Ecto neural progenitor cell (in vitro differentiated cells): ENCODE measurements at regions not wholly inside any gene's neighbourhood (a gene's known extent, or its start where the extent isn't known, plus 50 kb on each side); places are given as distances from the start of the nearest gene placed in this dataset.
"Not testable (repeated sequence)": the region's sequence is repeated elsewhere in the genome, so short reads cannot be mapped to it uniquely, and the experiment has no call there.

Experiments used
- DNase-seq: peaks from one replicate; pipeline ENCODE4 v3.0.0-alpha.2; 2018; ENCODE audit warnings: low spot score

- no peak for DNase-seq
Observed at GRCh38 chr13:67934617-67935330, 704.6 kb upstream of the PCDH9 start.

DNA sequence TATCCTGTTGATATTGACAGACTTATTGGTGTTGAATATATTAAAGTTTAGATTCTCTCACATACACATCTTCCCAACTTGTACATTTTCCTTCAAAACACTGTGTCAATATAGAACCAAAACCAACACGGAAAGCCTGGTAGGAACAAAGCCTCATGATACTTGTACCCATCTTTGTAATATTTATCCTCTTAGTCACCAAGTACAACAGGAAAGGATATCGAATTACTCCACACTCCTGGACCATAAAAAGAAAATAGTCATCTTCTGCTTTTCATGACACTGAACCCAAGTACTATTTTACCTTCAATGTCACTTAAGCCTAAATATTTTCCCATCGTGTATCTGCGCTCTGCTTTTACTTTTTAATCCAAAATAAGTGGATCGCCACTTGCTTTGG is 702.9 kb upstream of the PCDH9 start:
- no peak for DNase-seq

DNA sequence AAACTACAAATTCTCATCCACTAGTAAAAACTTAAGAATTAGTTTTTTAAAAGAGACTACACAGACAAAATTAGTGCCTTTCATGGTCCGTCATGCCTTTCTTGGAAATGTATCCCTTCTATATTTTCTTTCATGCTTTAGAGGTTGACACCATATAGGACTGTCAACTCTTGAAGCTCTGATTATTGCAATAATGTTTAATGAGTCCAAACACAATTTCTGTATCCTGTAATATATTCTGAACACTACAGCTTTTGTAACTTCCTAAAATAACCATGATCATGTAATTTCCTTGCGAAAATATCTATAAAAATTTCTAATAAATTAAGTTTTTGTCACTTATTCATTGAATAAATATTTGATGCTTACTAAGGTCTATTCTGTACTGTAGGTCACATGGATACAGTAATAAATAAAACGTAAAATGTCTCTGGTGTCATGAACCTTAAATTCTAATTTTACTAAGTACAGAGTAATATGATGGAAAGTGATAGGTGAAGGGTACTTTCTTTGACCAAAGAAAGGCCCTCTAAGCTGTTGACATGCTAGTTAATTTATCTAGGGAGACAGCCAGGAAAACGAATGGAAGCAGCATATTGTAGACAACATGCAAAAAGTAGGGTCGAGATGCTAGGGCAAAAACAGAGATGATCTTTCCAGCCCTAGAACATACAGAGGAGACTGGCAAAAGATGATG is 687.3 kb upstream of the PCDH9 start:
- no peak for DNase-seq

DNA sequence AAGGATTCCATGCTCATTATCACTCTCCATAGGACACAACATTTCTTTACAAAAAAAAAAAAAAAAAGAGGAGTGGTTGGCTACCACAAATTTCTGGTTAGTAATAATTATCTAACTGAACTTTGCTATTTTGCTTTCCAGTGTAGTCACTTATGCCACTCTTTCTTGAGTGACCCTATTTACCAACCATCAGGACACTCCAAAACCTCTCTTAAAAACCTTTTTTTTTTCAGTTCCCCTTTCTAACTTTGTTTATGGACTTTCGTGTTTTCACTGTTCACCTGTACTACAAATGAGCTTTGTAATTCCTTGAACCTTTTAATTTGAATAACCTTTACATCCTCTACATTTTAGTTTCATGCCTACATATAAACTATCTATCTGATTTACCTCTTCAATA is 686.5 kb upstream of the PCDH9 start:
- DNase-seq, result no peak

- DNase-seq, result no peak
Observed at GRCh38 chr13:67914535-67914934, 684.4 kb upstream of the PCDH9 start.

DNA sequence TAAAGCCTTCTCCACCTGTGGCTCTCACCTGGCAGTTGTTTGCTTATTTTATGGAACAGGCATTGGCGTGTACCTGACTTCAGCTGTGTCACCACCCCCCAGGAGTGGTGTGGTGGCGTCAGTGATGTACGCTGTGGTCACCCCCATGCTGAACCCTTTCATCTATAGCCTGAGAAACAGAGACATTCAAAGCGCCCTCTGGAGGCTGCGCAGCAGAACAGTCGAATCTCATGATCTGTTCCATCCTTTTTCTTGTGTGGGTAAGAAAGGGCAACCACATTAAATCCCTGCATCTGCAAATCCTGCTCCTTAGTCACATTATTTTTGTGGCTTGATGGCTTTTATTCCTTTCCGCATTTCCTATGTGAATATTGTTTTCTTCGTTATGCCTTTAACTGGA is 672.8 kb upstream of the PCDH9 start:
- not testable (repeated sequence) for DNase-seq

- DNase-seq, result no peak
Observed at GRCh38 chr13:67880916-67881315, 650.8 kb upstream of the PCDH9 start.

DNA sequence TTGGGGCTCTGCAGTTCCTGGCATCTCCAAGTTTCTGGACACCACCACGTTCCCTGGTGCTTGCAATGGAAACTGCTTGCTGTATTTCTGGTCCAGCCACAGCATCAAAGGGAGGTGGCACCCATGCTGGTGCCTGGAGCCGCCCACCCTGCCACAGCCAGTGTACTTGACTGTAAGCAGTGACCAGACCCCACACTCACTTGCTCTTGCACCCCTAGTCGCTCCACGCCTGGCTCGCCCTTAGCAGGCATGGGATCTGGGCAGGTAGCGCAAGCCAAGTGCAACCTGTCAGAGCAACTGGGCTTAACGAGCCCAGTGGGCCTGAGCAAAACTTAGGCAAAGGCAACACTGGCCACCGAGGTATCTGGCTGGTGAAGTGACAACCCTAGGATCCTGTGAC is 648.2 kb upstream of the PCDH9 start:
- DNase-seq, result no peak

- DNase-seq, result no peak
Observed at GRCh38 chr13:67877031-67877430, 646.9 kb upstream of the PCDH9 start.

GRCh38 chr13:67867206-67867605 is 637.1 kb upstream of the PCDH9 start:
- no peak for DNase-seq

DNA sequence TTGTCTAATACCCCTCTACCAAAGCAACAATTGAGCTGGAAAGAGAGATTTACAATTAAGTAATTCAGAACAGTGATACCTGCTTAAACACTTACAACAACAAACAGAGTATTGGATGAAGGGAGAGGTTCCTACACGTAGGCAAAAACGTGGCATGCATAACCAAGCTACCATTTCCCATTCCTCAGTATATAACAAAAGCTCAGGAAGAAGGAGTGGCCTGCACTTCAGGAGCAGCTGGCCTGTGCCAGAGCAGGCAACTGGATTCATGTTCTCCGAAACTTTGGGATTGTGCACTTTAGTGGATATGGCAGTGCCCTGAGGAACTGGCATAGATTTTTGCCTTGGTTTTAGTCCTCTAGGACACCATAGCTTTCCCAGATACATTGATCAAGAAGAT is 630.2 kb upstream of the PCDH9 start:
- DNase-seq, result no peak

DNA sequence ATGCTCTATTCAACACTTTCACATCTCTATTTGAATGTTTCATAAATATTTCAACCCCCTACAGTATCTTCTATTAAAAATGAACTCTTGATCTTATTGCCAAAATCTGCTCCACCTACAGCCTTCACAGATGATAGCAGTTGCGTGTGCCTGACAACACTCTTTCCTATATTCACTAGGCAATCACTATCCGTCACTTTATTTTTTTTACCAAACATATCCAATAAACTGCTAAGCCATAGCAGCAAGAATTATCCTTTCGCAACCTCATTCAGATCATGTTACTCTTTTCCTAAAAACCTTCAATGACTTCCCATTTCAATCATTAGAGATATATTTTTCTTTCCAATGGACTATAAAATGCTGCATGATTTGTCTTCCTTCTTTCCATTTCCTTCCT is 629.8 kb upstream of the PCDH9 start:
- no peak for DNase-seq

GRCh38 chr13:67857581-67858310 is 627.6 kb upstream of the PCDH9 start:
- no peak for DNase-seq

- DNase-seq, result no peak
Observed at GRCh38 chr13:67856955-67857354, 626.8 kb upstream of the PCDH9 start.

- no peak for DNase-seq
Observed at GRCh38 chr13:67855741-67856238, 625.7 kb upstream of the PCDH9 start.

DNA sequence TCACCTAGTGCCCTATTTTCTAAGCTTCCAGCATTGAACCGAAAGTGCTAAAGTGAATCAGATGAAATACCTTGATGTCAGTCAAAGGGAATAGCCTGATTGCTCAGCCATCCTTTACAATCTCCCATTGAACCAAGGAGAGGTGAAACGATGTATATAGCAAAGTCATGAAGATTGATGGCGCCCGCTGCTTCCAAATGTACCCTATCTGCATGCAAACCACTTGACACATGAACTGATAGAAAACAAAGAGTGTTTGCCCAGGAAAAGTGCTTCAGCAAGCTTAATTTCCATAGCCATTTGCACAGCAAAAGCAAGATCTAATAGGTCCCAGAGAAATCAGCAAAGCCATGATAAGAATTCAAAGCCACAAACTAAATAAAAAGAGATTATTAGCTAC is 624.9 kb upstream of the PCDH9 start:
- DNase-seq, result no peak

DNA sequence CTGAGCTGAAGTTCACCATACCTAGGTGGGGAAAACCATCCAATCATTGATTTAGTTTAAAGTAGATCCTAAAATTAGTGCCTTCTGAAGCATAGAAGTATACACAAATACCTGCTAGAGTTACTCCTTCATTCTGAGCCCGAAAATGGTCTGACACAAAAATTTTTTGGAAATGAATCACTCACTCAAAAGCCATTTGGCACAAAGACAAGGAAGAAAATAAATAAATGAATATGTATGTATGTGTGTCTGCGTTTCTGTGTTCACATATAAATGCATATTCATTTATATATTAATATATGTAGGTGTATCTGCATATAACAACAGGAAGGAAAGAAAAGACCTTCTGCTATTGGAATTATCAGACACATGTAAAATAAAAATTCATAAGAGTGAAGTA is 614.4 kb upstream of the PCDH9 start:
- no peak for DNase-seq

GRCh38 chr13:67841071-67841470 is 610.9 kb upstream of the PCDH9 start:
- DNase-seq, result no peak

DNA sequence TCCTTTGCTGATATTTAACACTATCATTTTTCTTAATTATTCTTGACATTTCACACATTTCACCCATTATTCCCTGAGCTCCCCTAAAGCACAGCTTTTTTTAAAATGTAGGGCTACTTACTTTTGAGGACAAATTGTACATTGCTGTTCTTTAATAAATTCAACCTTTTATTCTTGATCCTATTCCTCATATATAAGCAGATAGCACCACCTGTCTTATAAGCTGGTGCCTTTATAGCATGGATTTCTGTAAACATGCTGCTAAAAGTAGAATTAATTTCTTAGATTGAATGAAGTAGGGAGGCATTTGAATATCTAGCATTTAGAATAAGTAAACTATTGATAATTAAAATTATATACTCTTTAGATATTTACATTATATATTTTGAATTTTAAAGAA is 603.4 kb upstream of the PCDH9 start:
- no peak for DNase-seq

GRCh38 chr13:67829641-67830040 is 599.5 kb upstream of the PCDH9 start:
- DNase-seq, result no peak

DNA sequence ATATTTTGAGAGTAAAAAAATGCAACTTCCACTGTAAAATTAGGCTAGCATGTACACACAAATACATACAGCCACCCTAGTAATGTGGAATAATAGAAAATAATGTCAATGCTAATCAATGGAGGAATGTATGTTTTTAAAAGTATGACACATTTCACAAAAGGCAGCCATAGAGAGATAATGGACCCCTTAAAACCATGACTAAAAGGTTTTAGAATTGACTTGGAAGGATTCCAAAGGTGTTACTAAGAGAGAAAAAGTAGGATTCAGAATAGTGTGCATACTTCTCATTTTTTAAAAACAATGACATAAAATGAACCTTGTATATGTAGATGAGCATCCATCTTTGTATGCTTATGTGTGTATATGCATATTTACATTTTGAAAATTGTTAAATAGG is 597.9 kb upstream of the PCDH9 start:
- no peak for DNase-seq

DNA sequence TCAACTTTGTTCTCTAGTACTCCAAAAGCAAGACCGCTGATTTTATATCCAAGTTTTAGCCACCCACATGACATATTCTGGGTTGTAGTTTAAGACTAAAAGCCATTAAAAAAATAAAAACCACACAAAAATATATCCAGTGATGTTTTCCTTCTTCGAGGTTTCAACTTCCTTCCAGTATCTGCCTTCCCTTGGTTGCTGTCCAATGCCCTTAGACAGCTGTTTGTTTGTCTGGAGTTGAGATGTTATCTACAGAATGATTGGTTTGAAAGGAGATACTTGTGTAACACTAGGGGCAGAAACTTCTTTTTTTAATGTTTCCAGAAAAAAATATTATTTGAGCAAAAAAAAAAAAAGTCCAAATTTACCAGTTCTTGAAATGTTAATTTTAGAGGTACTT is 591.5 kb upstream of the PCDH9 start:
- DNase-seq, result no peak

GRCh38 chr13:67806796-67807195 is 576.7 kb upstream of the PCDH9 start:
- DNase-seq, result no peak
